ENCODE measurements at regions not wholly inside any gene's neighbourhood (a gene's known extent, or its start where the extent isn't known, plus 50 kb on each side); places are given as distances from the start of the nearest gene placed in this dataset.
"Not testable (repeated sequence)": the region's sequence is repeated elsewhere in the genome, so short reads cannot be mapped to it uniquely, and the experiment has no call there.

- DNase-seq, result no peak
Measured at GRCh38 chr12:34398366-34398705, 376.0 kb downstream of the ALG10 start.

- no peak for DNase-seq
Measured at GRCh38 chr12:34398706-34399630, 376.7 kb downstream of the ALG10 start.

DNA sequence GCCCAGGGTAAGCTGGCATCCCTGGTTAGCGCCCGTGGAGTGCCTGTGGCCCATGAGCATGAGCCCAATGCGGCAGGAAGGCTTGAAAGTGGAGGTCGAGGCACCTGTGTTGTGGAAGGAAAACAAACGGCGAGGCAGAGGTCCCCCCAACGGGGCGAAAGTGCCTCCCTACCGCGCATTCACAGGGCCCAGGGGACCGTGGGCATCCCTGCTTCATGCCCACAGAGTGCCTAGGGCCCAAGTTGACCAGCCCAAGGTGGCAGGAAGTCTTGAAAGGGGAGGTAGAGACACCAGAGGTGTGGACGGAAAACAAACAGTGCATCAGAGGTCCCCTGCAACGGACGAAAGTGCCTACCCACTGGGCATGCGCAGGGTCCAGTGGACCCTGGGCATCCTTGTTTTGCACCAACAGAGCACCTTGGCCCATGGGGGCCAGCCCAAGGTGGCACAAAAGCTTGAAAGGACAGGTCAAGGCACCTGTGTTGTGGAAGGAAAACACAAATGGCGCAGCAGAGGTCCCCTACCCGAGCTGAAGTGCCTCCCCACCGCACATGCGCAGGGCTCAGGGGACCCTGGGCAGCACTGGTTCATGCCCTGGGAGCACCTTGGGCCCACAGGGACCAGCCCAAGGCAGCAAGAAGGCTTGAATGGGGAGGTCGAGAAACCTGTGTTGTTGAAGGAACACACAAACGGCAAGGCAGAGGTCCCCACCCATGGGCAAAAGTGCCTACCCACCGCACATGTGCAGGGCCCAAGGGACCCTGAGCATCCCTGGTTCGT lies 377.5 kb downstream of the ALG10 start:
- DNase-seq, result no peak

DNA sequence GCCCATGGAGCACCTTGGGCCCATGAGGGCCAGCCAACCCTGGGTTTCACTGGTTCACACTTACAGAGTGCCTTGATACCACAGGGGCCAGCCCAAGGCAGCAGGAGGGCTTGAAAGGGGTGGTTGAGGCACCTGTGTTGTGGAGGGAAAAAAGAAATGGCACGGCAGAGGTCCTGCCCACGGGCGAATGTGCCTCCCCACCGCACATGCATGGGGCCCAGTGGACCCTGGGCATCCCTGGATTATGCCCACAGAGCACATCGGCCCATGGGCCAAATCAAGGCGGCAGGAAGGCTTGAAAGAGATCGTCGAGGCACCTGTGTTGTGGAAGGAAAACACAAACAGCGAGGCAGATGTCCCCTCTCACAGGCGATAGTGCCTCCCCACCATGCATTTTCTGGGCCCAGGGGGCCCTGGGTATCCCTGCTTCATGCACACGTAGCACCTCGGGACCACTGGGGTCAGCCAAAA lies 378.1 kb downstream of the ALG10 start:
- DNase-seq, result no peak

- DNase-seq, result no peak
Measured at GRCh38 chr12:34400986-34401658, 378.8 kb downstream of the ALG10 start.

GRCh38 chr12:34401659-34402227 lies 379.4 kb downstream of the ALG10 start:
- no peak for DNase-seq

DNA sequence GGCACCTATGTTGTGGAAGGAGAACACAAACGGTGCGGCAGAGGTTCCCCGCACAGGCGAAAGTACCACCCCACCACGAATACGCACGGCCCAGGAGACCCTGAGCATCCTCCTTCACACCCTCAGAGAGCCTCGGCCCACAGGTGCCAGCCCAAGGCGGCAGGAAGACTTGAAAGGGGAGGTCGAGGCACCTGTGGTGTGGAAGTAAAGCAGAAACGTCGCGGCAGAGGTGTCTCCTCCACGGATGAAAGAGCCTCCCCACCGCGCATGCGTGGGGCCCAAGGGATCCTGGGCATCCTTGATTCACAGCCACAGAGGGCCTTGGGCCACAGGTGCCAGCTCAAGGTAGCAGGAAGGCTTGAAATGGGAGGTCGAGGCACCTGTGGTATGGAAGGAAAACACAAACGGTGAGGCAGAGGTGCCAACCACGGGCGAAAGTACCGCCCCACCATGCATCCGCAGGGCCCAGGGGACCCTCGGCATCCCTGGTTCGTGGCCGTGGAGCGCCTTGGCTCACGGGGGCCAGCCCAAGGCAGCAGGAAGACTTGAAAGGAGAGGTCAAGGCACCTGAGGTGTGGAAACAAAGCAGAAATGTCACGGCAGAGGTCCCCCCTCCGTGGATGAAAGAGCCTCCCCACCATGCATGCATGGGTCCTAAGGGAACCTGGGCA lies 380.1 kb downstream of the ALG10 start:
- DNase-seq, result no peak

GRCh38 chr12:34402899-34403705 lies 380.8 kb downstream of the ALG10 start:
- DNase-seq, result no peak

DNA sequence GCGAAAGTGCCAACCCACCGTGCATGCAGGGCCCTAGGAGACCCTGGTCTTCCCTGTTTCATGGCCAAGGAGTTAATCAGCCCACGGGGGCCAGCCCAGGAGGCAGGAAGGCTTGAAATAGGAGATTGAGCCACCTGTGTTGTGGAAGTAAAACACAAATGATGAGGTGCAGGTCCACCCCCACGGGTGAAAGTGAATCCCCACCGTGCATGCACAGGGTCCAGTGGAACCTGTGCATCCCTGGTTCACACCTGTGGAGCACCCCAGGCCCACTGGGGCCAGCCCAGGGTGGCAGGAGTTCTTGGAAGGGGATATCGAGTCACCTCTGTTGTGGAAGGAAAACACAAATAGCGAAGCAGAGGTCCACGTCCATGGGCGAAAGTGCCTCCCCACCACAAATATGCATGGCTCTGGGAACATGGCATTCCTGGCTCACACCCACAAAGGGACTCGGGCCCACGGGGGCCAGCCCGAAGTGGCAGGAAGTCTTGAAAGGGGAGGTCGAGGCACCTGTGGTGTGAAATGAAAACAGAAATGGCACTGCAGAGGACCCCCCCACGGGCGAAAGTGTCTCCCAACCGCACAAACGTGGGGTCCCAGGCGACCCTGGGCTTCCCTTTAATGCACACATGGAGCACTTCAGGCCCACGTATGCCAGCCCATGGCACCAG lies 381.5 kb downstream of the ALG10 start:
- no peak for DNase-seq

DNA sequence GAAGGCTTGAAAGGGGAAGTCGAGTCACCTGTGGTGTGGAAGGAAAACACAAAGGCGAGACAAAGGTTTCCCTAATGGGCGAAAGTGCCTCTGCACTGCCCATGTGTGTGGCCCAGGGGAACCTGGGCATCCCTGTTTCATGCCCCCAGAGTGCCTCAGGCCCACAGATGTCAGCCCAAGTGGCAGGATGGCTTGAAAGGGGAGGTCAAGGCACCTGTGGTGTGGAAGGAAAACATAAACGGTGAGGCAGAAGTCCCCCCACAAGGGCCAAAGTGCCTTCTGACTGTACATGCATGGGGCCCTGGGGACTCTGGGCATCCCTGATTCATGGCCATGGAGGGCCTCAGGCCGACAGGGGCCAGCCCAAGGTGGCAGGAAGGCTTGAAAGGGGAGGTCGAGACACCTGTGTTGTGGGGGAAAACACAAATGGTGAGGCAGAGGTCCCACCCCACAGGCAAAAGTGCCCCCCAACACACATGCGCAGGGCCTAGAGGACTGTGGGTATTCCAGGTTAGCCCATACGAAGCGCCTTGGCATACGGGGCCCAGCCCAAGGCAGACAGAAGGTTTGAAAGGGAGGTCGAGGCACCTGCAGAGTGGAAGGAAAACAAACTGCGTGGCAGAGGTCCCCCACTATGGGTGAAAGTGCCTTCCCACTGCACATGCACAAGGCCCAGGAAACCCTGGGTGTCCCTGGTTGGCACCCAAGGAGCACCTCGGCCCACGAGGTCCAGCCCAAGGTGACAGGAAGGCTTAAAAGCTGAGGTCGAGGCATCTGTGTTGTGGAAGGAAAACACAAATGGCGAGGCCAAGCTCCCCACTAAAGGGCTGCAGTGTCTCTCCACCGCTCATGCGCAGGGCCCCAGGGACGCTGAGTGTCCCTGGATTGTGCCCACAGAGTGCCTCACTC lies 382.3 kb downstream of the ALG10 start:
- DNase-seq, result no peak

DNA sequence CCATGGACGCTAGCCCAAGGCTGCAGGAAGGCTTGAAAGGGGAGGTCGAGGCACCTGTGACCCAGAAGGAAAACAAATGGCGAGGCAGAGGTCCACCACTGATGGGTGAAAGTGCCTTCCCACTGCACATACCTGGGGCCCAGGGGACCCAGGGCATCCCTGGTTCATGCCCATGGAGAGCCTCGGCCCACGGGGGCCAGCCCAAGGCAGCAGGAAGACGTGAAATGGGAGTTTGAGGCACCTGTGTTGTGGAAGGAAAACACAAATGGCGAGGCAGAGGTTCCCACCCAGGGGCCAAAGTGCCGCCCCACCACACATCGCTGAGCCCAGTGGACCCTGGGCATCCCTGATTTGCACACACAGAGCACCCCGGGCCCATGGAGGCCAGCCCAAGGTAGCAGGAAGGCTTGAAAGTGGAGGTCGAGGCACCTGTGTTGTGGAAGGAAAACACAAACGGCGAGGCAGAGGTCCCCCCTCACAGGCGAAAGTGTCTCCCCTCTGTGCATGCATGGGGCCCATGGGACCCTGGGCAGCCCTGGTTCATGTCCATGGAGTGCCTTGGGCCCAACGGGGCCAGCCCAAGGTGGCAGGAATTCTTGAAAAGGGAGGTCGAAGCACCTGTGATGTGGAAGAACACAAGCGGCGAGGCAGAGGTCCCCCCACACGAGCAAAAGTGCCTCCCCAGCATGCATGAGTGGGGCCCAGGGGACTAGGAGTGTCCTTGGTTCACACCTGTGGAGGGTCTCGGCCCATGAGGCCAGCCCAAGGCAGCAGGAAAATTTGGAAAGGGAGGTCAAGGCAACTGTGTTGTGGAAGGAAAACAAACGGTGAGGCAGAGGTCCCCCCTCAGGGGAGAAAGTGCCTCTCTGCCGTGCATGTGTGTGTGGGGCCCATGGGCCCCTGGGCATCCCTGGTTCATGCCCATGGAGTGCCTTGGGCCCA lies 383.3 kb downstream of the ALG10 start:
- no peak for DNase-seq

GRCh38 chr12:34406228-34406995 lies 384.1 kb downstream of the ALG10 start:
- DNase-seq, result no peak

- DNase-seq, result no peak
Measured at GRCh38 chr12:34406996-34407300, 384.7 kb downstream of the ALG10 start.

GRCh38 chr12:34407813-34408212 lies 385.5 kb downstream of the ALG10 start:
- DNase-seq, result no peak

- not testable (repeated sequence) for DNase-seq
Measured at GRCh38 chr12:34431509-34431908, 409.2 kb downstream of the ALG10 start.

All from T1000 (cell line).